Effector memory CD8-positive, alpha-beta T cell (primary cell): ENCODE measurements at regions not wholly inside any gene's neighbourhood (a gene's known extent, or its start where the extent isn't known, plus 50 kb on each side); places are given as distances from the start of the nearest gene placed in this dataset.

Experiments used
- ATAC-seq: fragments of 150-1000 bp; cut with Tn5 transposase; replicated peaks from 2 replicates; pipeline ENCODE4 v1.10.0; 2021; ENCODE audit warnings: mild to moderate bottlenecking, moderate library complexity
- DNase-seq, 3 experiments: peaks; one replicate each; pipeline ENCODE4 v3.0.0; 2021
- H3K27ac Mint-ChIP-seq, 2 donors: one replicate each; pipeline ENCODE4 v1.8.0; 2022; ENCODE audit warnings: mild to moderate bottlenecking in 2 of 2, mixed read lengths in 2 of 2, moderate library complexity in 2 of 2
- H3K27me3 Mint-ChIP-seq, 2 donors: one replicate each; pipeline ENCODE4 v1.8.0; 2022; ENCODE audit warnings: mixed read lengths in 2 of 2
- H3K36me3 Mint-ChIP-seq: one replicate; pipeline ENCODE4 v1.8.0; 2022; ENCODE audit warnings: mild to moderate bottlenecking, moderate library complexity, mixed read lengths; ENCODE audit not compliant: insufficient read depth
- H3K4me1 Mint-ChIP-seq, 2 donors: one replicate each; pipeline ENCODE4 v1.8.0; 2022; ENCODE audit warnings: low read depth in 2 of 2, mixed read lengths in 2 of 2
- H3K4me3 Mint-ChIP-seq, 2 donors: one replicate each; pipeline ENCODE4 v1.8.0; 2022; ENCODE audit warnings: mild to moderate bottlenecking in 2 of 2, mixed read lengths in 2 of 2, moderate library complexity in 2 of 2
- H3K9me3 Mint-ChIP-seq, 2 donors: one replicate each; pipeline ENCODE4 v1.8.0; 2022; ENCODE audit warnings: mixed read lengths in 2 of 2

- no peak overlapping the region for H3K27ac Mint-ChIP-seq
- H3K9me3 Mint-ChIP-seq, result peaks cover 0 to 2% of the 10 kb centered on the region in 2 donors
- peak overlapping the region in 1 of 2 donors; percentile 44 for H3K4me3 Mint-ChIP-seq
- no peak for ATAC-seq
- H3K36me3 Mint-ChIP-seq, result no peaks in the 10 kb centered on the region
- H3K27me3 Mint-ChIP-seq, result peaks cover 43 to 55% of the 10 kb centered on the region in 2 donors
- DNase-seq, result no peak
- H3K4me1 Mint-ChIP-seq, result peaks cover 0 to 4% of the 10 kb centered on the region in 2 donors
These were observed 131.6 kb downstream of the OGFRL1 start for GRCh38 chr6:71420095-71420692.

GRCh38 chr6:71420693-71421328, 132.2 kb downstream of the OGFRL1 start:
- H3K4me3 Mint-ChIP-seq, result peak overlapping the region; percentile 40 to 44
- no peak for ATAC-seq

GRCh38 chr6:71421611-71422010, 133.0 kb downstream of the OGFRL1 start:
- H3K27me3 Mint-ChIP-seq, result peaks cover 44 to 55% of the 10 kb centered on the region in 2 donors

More at GRCh38 chr6:71420693-71421328, 132.2 kb downstream of the OGFRL1 start:
- Mint-ChIP-seq H3K27ac (no peak overlapping the region), H3K27me3 (peaks cover 37 to 55% of the 10 kb centered on the region in 2 donors), H3K36me3 (no peaks in the 10 kb centered on the region), H3K9me3 (peaks cover 0 to 2% of the 10 kb centered on the region in 2 donors), H3K4me1 (peaks cover 0 to 4% of the 10 kb centered on the region in 2 donors)
- DNase-seq, result no peak

GRCh38 chr6:71430018-71430417, 141.4 kb downstream of the OGFRL1 start:
- no peak overlapping the region for H3K4me3 Mint-ChIP-seq
- H3K27me3 Mint-ChIP-seq, result peaks cover 8 to 12% of the 10 kb centered on the region in 2 donors
- H3K36me3 Mint-ChIP-seq, result no peaks in the 10 kb centered on the region
- ATAC-seq (no peak), DNase-seq (no peak)
- no peaks in the 10 kb centered on the region for H3K9me3 Mint-ChIP-seq
- no peak overlapping the region for H3K27ac Mint-ChIP-seq
- H3K4me1 Mint-ChIP-seq, result no peaks in the 10 kb centered on the region

More at GRCh38 chr6:71421611-71422010, 133.0 kb downstream of the OGFRL1 start:
- H3K36me3 Mint-ChIP-seq, result no peaks in the 10 kb centered on the region
- H3K9me3 Mint-ChIP-seq, result peaks cover 0 to 2% of the 10 kb centered on the region in 2 donors
- H3K27ac Mint-ChIP-seq, result no peak overlapping the region
- ATAC-seq (no peak), DNase-seq (no peak)
- H3K4me3 Mint-ChIP-seq, result no peak overlapping the region
- H3K4me1 Mint-ChIP-seq, result peaks cover 0 to 4% of the 10 kb centered on the region in 2 donors

- H3K36me3 Mint-ChIP-seq, result no peaks in the 10 kb centered on the region
- peaks cover 13 to 22% of the 10 kb centered on the region in 2 donors for H3K27me3 Mint-ChIP-seq
- H3K4me1 Mint-ChIP-seq, result no peaks in the 10 kb centered on the region
- H3K27ac Mint-ChIP-seq, result no peak overlapping the region
- H3K4me3 Mint-ChIP-seq, result no peak overlapping the region
- no peak for ATAC-seq
- H3K9me3 Mint-ChIP-seq, result peaks cover under 1 to 3% of the 10 kb centered on the region in 2 donors
- no peak for DNase-seq
These were observed 144.8 kb downstream of the OGFRL1 start for GRCh38 chr6:71433441-71433840.

- Mint-ChIP-seq H3K27ac (no peak overlapping the region), H3K36me3 (no peaks in the 10 kb centered on the region), H3K9me3 (no peaks in the 10 kb centered on the region), H3K4me3 (no peak overlapping the region), H3K4me1 (no peaks in the 10 kb centered on the region), H3K27me3 (peaks cover 0 to 5% of the 10 kb centered on the region in 2 donors)
- ATAC-seq (no peak), DNase-seq (no peak)
These were observed 155.6 kb downstream of the OGFRL1 start for GRCh38 chr6:71444222-71444621.

GRCh38 chr6:71446057-71446456, 157.4 kb downstream of the OGFRL1 start:
- DNase-seq, result no peak
- no peaks in the 10 kb centered on the region for H3K9me3 Mint-ChIP-seq
- no peak overlapping the region for H3K27ac Mint-ChIP-seq
- no peaks in the 10 kb centered on the region for H3K36me3 Mint-ChIP-seq
- H3K4me3 Mint-ChIP-seq, result no peak overlapping the region
- no peak for ATAC-seq
- H3K27me3 Mint-ChIP-seq, result peaks cover 0 to 5% of the 10 kb centered on the region in 2 donors
- no peaks in the 10 kb centered on the region for H3K4me1 Mint-ChIP-seq

- no peak for DNase-seq
- Mint-ChIP-seq H3K27me3 (peaks cover 0 to 5% of the 10 kb centered on the region in 2 donors), H3K4me1 (no peaks in the 10 kb centered on the region), H3K9me3 (no peaks in the 10 kb centered on the region), H3K36me3 (no peaks in the 10 kb centered on the region), H3K27ac (no peak overlapping the region), H3K4me3 (no peak overlapping the region)
- ATAC-seq, result no peak
These were observed 157.9 kb downstream of the OGFRL1 start for GRCh38 chr6:71446470-71446869.

GRCh38 chr6:71452697-71453370, 164.2 kb downstream of the OGFRL1 start:
- no peaks in the 10 kb centered on the region for H3K27me3 Mint-ChIP-seq
- no peaks in the 10 kb centered on the region for H3K9me3 Mint-ChIP-seq
- H3K4me3 Mint-ChIP-seq, result no peak overlapping the region
- no peak overlapping the region for H3K27ac Mint-ChIP-seq
- no peaks in the 10 kb centered on the region for H3K36me3 Mint-ChIP-seq
- no peaks in the 10 kb centered on the region for H3K4me1 Mint-ChIP-seq
- DNase-seq (no peak), ATAC-seq (no peak)

GRCh38 chr6:71453371-71453706, 164.7 kb downstream of the OGFRL1 start:
- ATAC-seq (no peak), DNase-seq (no peak)
- Mint-ChIP-seq H3K9me3 (no peaks in the 10 kb centered on the region), H3K4me3 (no peak overlapping the region), H3K27ac (no peak overlapping the region), H3K36me3 (no peaks in the 10 kb centered on the region), H3K27me3 (no peaks in the 10 kb centered on the region), H3K4me1 (no peaks in the 10 kb centered on the region)

GRCh38 chr6:71454056-71454455, 165.4 kb downstream of the OGFRL1 start:
- Mint-ChIP-seq H3K4me3 (no peak overlapping the region), H3K27me3 (no peaks in the 10 kb centered on the region), H3K9me3 (no peaks in the 10 kb centered on the region), H3K27ac (no peak overlapping the region), H3K36me3 (no peaks in the 10 kb centered on the region), H3K4me1 (no peaks in the 10 kb centered on the region)
- DNase-seq (no peak), ATAC-seq (no peak)

GRCh38 chr6:71457929-71458328, 169.3 kb downstream of the OGFRL1 start:
- no peak for ATAC-seq
- no peak for DNase-seq
- Mint-ChIP-seq H3K4me1 (no peaks in the 10 kb centered on the region), H3K4me3 (no peak overlapping the region), H3K36me3 (no peaks in the 10 kb centered on the region), H3K27ac (no peak overlapping the region), H3K9me3 (no peaks in the 10 kb centered on the region), H3K27me3 (peaks cover 5 to 6% of the 10 kb centered on the region in 2 donors)

- Mint-ChIP-seq H3K9me3 (no peaks in the 10 kb centered on the region), H3K27ac (no peak overlapping the region), H3K4me3 (no peak overlapping the region), H3K36me3 (no peaks in the 10 kb centered on the region), H3K4me1 (no peaks in the 10 kb centered on the region), H3K27me3 (peaks cover 5 to 6% of the 10 kb centered on the region in 2 donors)
- DNase-seq, result no peak
- ATAC-seq, result no peak
These were observed 170.6 kb downstream of the OGFRL1 start for GRCh38 chr6:71459162-71459561.

GRCh38 chr6:71460933-71461332, 172.3 kb downstream of the OGFRL1 start:
- Mint-ChIP-seq H3K4me3 (no peak overlapping the region), H3K36me3 (no peaks in the 10 kb centered on the region), H3K27ac (no peak overlapping the region), H3K4me1 (no peaks in the 10 kb centered on the region), H3K27me3 (peaks cover 5 to 6% of the 10 kb centered on the region in 2 donors), H3K9me3 (no peaks in the 10 kb centered on the region)
- DNase-seq, result no peak
- ATAC-seq, result no peak
